ENCODE measurements at regions not wholly inside any gene's neighbourhood (a gene's known extent, or its start where the extent isn't known, plus 50 kb on each side); places are given as distances from the start of the nearest gene placed in this dataset.

DNA sequence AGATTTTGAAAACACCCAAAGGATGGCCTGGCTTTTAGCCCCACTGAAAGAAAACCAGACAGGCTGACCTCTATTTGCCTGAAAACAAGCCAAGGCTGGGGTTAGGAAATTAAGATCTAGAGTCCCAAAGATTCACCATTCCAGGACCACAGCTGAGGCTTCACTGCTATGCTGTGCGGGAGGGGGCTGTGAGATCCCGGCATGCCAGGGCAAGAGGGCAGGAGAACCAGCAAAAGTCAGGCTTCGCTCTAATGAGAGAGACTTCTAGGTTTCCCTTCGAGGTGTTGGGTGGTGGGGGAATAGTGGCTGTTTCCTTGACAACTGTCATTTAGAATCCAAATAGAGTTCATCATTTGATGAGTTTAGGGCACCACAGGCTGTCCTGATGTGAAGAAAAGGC lies 152.9 kb upstream of the NFIB start:
- DNase-seq (ENCODE audit: low read depth) = no peak

DNA sequence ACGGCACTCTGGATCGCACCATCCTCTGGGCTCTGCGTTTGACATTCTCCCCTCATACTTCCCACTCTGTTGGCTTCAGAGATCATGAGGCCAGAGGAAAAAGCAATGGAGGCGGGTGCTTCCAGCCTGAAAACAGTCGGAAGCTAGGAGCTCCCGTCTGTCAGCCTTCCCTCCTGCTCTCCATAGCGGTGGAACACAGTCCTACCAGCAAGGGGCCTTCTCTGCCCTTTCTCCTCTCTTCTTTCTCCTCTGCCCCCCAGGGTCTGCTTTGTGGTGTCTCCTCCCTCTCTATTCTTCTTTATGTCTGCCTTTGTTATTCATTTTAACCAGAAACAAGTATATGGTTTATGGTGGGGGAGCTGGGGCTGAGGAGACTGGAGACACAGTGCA lies 152.5 kb upstream of the NFIB start:
- DNase-seq (ENCODE audit: low read depth) = no peak

DNA sequence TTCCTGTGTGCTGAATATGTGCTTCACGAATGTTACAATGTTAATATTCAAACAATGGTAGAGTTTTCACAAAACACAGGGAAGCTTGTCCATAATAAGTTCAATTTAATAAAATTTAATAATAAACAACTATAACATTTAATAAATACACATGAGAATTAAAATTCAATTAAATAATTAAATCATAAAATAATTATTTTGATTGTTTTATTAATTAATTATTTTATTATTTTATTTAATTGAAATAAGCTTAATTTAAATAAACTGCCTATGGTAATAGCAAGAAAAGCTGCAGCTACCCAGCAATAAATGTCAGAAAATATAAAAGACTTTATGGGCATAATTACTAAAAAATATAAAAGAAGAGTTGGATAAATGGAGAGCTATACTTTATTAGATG lies 149.0 kb upstream of the NFIB start:
- DNase-seq (ENCODE audit: low read depth) = no peak

- DNase-seq (ENCODE audit: low read depth) = no peak
Measured at GRCh38 chr9:14455243-14455642, 141.3 kb upstream of the NFIB start.

- DNase-seq (ENCODE audit: low read depth) = no peak
Measured at GRCh38 chr9:14453286-14453685, 139.3 kb upstream of the NFIB start.

GRCh38 chr9:14452539-14452938 lies 138.6 kb upstream of the NFIB start:
- DNase-seq (ENCODE audit: low read depth) = no peak

DNA sequence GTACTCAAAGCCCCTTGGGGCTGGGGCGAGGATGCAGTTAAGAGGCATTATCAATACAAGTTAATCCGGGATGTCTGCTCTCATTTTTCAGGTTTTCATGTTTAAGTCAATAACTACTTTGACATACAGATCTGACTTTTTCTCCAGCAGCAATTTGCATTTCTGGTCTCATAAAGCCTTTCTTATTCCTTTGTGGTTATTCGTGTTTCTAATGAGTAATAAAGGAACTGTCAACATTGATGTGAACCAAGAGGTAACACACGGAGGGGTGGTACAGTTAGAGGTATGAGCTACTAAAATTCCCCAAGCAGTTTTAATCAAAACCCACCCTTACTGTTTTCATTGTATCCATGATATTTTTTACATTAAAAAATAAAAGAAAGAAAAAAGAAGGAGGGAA lies 138.0 kb upstream of the NFIB start:
- DNase-seq (ENCODE audit: low read depth) = no peak

GRCh38 chr9:14447103-14447502 lies 133.2 kb upstream of the NFIB start:
- DNase-seq (ENCODE audit: low read depth) = no peak

DNA sequence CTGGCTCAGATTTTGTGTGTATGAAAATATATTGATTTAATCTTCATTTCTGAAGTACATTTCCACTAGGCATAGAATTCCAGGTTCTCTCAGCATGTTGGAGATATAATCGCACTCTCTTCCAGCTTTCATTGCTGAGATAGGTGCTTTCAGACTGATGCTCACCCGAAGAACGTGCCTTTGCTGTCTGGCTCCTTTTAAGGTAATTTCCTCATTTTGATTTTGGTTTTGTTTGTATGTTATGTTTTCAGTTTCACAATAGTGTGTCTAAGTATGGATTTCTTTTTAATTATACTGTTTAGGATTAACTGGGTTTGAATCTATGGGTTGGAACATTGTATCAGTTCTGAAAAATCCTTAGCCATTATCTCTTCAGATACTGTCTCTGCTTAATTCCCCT lies 132.0 kb upstream of the NFIB start:
- DNase-seq (ENCODE audit: low read depth) = no peak

DNA sequence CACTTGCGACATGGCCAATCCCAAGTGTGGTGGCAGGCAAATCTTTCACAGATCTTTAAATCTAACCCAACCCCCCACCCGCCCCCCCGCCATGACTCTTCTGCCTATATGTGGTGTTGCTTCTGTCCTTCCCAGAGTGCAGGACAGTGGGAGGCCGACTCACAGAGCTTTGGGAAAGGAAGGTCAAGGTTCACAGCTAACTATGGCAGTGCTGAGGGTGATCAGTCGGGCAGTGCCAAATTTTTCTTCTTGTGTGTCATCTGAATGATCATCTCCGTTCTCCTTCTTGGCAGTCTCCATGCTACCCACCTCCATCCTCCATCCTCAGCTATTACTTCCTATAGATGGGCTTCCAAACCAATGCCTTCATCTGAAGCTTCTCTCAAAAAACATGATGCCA lies 129.0 kb upstream of the NFIB start:
- DNase-seq (ENCODE audit: low read depth) = no peak

GRCh38 chr9:14441976-14442651 lies 128.2 kb upstream of the NFIB start:
- DNase-seq (ENCODE audit: low read depth) = no peak

GRCh38 chr9:14441115-14441514 lies 127.2 kb upstream of the NFIB start:
- DNase-seq (ENCODE audit: low read depth) = no peak

DNA sequence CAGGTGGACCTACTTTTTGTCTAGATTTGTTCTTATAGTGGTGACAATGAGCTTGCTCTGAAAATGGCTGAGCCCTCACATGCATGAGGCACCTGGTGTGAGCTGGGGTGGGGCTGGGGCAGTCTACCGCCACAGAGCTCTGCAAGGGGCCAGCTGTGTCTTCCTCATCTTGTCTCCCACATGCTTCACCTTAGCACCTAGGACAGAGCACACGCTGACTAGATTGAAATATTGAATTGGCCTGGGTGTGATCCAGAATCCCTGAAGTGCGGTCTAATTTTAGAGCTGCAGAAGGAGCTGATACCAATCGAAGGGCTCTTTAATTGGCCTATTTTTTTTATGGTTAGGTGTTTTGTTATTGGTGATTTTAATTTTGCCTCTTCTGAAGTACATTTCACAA lies 126.1 kb upstream of the NFIB start:
- DNase-seq (ENCODE audit: low read depth) = no peak

DNA sequence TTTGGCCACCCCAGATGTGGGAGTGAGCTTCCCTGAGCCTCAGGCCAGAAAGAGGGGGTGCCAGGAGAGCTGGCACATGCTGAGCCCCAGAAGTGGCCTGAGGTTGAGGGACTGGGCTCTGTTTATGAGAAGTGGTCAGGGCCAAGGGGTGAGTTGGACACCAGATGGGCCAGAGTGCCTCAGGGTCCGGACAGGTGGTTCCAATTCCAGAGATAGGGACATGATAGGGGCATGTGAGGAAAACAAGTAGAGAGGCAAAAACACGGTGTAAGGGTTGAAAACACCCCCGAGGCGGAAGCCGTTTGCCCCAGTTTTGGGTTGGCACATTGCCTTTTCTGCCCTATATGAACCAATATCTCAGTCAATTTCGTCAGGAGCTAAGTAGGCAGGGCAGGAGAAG lies 125.6 kb upstream of the NFIB start:
- no peak for DNase-seq (ENCODE audit: low read depth)

- DNase-seq (ENCODE audit: low read depth) = no peak
Measured at GRCh38 chr9:14438232-14439021, 124.5 kb upstream of the NFIB start.

GRCh38 chr9:14437354-14438231 lies 123.7 kb upstream of the NFIB start:
- DNase-seq (ENCODE audit: low read depth) = no peak

GRCh38 chr9:14435871-14436270 lies 121.9 kb upstream of the NFIB start:
- no peak for DNase-seq (ENCODE audit: low read depth)

GRCh38 chr9:14434971-14435718 lies 121.2 kb upstream of the NFIB start:
- no peak for DNase-seq (ENCODE audit: low read depth)

DNA sequence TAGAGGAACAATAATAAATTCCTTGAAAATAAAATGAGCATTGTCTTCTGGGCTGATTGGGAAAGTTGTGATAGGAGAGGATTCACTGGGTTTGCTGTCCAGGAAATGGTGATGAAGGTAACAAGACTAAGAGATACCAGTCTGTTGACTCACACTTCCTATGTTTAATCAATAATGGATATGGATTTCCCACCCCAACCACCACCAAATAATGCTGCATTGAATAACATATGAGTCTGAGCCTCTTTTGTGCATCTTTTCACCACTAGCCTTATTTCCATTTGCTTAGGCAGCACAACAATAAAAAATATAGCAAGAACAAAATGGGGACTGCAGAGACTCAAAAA lies 120.2 kb upstream of the NFIB start:
- DNase-seq (ENCODE audit: low read depth) = no peak

DNA sequence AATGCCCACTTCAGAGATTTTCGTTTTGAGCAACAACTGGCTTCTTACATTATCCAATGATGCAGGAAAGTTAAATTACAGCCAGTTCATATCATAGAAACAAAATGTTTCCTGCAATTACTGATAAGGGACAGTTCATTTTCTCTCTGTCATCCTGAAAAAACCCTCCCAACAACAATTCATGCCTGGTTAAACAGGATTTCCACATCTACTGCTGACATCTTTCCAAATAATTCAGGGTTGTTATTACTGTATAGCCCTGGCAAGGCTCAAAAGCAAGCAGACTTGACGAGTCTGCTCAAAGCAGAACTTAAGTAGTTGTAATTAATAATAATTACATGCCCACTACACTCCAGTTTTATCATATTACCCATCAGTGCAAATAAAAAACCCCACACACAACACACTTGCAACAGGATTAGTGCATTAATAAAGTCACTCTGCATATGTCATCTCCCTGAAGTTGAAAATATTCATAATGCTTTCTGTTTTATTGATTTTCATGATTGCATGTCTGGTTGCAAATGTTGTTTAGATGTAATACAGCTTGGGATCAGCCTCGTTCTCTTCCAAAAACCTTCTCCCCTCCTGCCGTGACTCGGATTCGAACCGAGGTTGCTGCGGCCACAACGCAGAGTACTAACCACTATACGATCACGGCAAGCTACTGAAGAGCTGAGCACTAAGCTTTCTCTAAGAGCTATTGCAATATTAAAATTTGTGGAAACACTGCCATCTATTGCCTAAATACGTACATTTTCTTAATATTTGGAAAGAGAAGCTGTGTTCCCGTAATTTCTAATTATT lies 119.6 kb upstream of the NFIB start:
- DNase-seq (ENCODE audit: low read depth) = no peak

- DNase-seq (ENCODE audit: low read depth) = no peak
Measured at GRCh38 chr9:14432666-14433350, 118.9 kb upstream of the NFIB start.
